Renal cortex interstitium (tissue), 11 donors: ENCODE measurements at regions not wholly inside any gene's neighbourhood (a gene's known extent, or its start where the extent isn't known, plus 50 kb on each side); places are given as distances from the start of the nearest gene placed in this dataset.
A peak's percentile ranks its signal among the peaks of the same experiment; 100 is the strongest.
"Not testable (repeated sequence)": the region's sequence is repeated elsewhere in the genome, so short reads cannot be mapped to it uniquely, and the experiment has no call there.

Experiments used
- DNase-seq, 11 donors: peaks; one replicate each; pipeline ENCODE4 v3.0.0-alpha.2; 2013; ENCODE audit warnings: low read depth in 9 of 11, low spot score in 4 of 11; ENCODE audit errors: extremely low read depth in 1 of 11

- no peak for DNase-seq
Observed at GRCh38 chrX:96112689-96113088, 572.0 kb upstream of the DIAPH2 start.

- DNase-seq: no peak
Observed at GRCh38 chrX:96126182-96126581, 558.5 kb upstream of the DIAPH2 start.

GRCh38 chrX:96128058-96128457, 556.6 kb upstream of the DIAPH2 start:
- not testable (repeated sequence) for DNase-seq

GRCh38 chrX:96140796-96141195, 543.8 kb upstream of the DIAPH2 start:
- DNase-seq: no peak

- DNase-seq: no peak
Observed at GRCh38 chrX:96147681-96148080, 537.0 kb upstream of the DIAPH2 start.

GRCh38 chrX:96170626-96171025, 514.0 kb upstream of the DIAPH2 start:
- no peak for DNase-seq

GRCh38 chrX:96176921-96177320, 507.7 kb upstream of the DIAPH2 start:
- no peak for DNase-seq

- no peak for DNase-seq
Observed at GRCh38 chrX:96181605-96182004, 503.0 kb upstream of the DIAPH2 start.

- DNase-seq: no peak
Observed at GRCh38 chrX:96182366-96182765, 502.3 kb upstream of the DIAPH2 start.

- no peak for DNase-seq
Observed at GRCh38 chrX:96183391-96183790, 501.3 kb upstream of the DIAPH2 start.

- DNase-seq: no peak
Observed at GRCh38 chrX:96183843-96184242, 500.8 kb upstream of the DIAPH2 start.

- no peak for DNase-seq
Observed at GRCh38 chrX:96204928-96205327, 479.7 kb upstream of the DIAPH2 start.

GRCh38 chrX:96211953-96212352, 472.7 kb upstream of the DIAPH2 start:
- DNase-seq: no peak

- not testable (repeated sequence) for DNase-seq
Observed at GRCh38 chrX:96214681-96215080, 470.0 kb upstream of the DIAPH2 start.

GRCh38 chrX:96224279-96224678, 460.4 kb upstream of the DIAPH2 start:
- no peak for DNase-seq

- DNase-seq: peak in 6 of 11 donors; percentile 1 to 20 (median 6)
Observed at GRCh38 chrX:96244955-96245354, 439.7 kb upstream of the DIAPH2 start.

GRCh38 chrX:96246436-96246835, 438.2 kb upstream of the DIAPH2 start:
- DNase-seq: no peak
